K562 (cell line): ENCODE measurements at regions not wholly inside any gene's neighbourhood (a gene's known extent, or its start where the extent isn't known, plus 50 kb on each side); places are given as distances from the start of the nearest gene placed in this dataset.

Source experiments
- CTBP1 ChIP-seq: fragments of 450-650 bp; IDR thresholded peaks from 2 replicates; pipeline ENCODE4 v1.6.1; 2016; ENCODE audit warnings: borderline replicate concordance
- FOXA1 ChIP-seq: fragments of 450-650 bp; IDR thresholded peaks from 2 replicates; pipeline ENCODE4 v1.6.1; 2016; ENCODE audit warnings: mild to moderate bottlenecking, borderline replicate concordance
- GATA2 ChIP-seq: sonication (generic); formaldehyde crosslinking; IDR thresholded peaks from 2 replicates; pipeline ENCODE4 v1.4.0; 2020; ENCODE audit warnings: mild to moderate bottlenecking, missing genetic modification reagents
- MXI1 ChIP-seq: IDR thresholded peaks from 2 replicates; pipeline ENCODE4 v1.6.1; 2011; ENCODE audit warnings: low read depth, mild to moderate bottlenecking, improper control_type of control experiment, low read length
- MYBL2 ChIP-seq, 2 experiments: fragments of 450-650 bp in 1 of 2; sonication (generic) in 1 of 2; formaldehyde crosslinking in 1 of 2; IDR thresholded peaks; 2 replicates each; pipeline versions ENCODE4 v1.6.1 to v1.8.1; 2017 to 2022; ENCODE audit warnings: borderline replicate concordance in 1 of 2, inconsistent platforms in 1 of 2, low read depth in 1 of 2, mild to moderate bottlenecking in 1 of 2, missing genetic modification reagents in 1 of 2, moderate library complexity in 1 of 2
- SP1 ChIP-seq: sonication (generic); formaldehyde crosslinking; IDR thresholded peaks from 2 replicates; pipeline ENCODE4 v1.8.1; 2022; ENCODE audit warnings: mild to moderate bottlenecking, missing genetic modification reagents
- ZNF785 ChIP-seq: fragments of 250-450 bp; sonication (Bioruptor Pico); IDR thresholded peaks from 2 replicates; pipeline ENCODE4 v1.4.0; 2020; ENCODE audit warnings: mild to moderate bottlenecking
- ZSCAN29 ChIP-seq: fragments of 450-650 bp; IDR thresholded peaks from 2 replicates; pipeline ENCODE4 v1.6.1; 2017
- TF ChIP-seq, protein P1 (sequence below): fragments of 450-650 bp; formaldehyde crosslinking; IDR thresholded peaks from 2 replicates; pipeline ENCODE4 v1.4.0; 2022; ENCODE audit warnings: mild to moderate bottlenecking, moderate library complexity
- TF ChIP-seq, protein P2 (sequence below), 3 experiments: IDR thresholded peaks in 2 of 3; conservative IDR thresholded peaks in 1 of 3; 2 replicates each; pipeline ENCODE4 v1.5.1; 2011 to 2012; ENCODE audit warnings: low read length in 3 of 3, mild to moderate bottlenecking in 3 of 3, control low read depth in 2 of 3, improper control_type of control experiment in 1 of 3, inconsistent platforms in 1 of 3, low read depth in 1 of 3, mixed read lengths in 1 of 3, moderate library complexity in 1 of 3; ENCODE audit not compliant: insufficient read depth in 2 of 3
- TF ChIP-seq, protein P3 (sequence below): fragments of 450-650 bp; IDR thresholded peaks from 2 replicates; pipeline ENCODE4 v1.6.1; 2016; ENCODE audit warnings: antibody characterized with exemption

DNA sequence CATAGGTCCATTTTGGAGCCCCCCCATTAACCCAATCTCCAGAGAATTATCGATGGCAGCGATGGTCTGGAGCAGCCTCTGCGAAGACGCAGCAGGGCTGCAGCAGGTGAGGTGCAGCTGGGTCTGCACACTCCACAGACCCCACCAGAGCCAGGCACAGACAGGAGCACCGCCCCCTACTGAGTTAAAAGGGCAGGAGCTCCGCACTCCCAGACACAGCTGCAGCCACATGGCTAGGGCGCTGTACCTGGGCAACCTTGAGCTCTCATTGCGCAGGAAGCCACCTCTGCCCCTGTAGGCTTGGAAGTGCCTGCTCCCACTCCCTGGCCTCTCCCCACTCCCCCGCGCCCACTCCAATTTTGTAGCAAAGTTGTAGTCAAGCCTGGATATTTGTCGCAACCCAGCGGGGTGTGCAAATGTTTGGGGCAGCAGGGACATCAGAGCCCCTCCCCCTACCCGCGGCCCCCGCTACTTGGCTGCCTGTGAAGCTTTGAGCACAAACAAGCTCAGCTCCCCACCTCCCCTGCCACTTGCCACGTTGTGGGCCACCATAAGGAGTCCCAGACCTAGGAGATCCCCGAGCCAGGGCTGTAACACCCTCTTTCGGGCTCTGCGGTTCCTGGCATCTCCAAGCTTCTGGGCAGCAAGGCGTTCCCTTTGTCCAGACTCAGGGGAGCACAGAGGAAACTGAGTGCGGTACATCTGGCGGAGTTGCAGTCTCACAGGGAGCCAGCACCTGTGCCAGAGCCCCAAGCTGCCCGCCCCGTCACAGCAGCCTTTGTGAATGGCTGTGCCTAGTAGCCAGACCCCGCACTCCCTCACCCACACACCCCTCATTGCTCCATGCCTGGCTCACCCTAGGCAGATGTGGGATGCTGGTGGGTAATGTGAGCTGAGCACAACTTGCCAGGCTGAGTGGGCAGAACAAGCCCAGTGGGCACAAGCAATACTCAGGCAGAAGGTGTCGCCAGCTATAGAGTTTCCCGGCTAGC lies 949.7 kb upstream of the SLITRK1 start:
- TF ChIP-seq MXI1 = no peak
- no peak for TF ChIP-seq ZSCAN29
- no peak for TF ChIP-seq GATA2 (CRISPR knock-in tag)
- no peak for TF ChIP-seq FOXA1
- no peak for TF ChIP-seq MYBL2 (IDR thresholded peaks at IDR 0.05; ENCODE audit: low read depth)
- no peak for TF ChIP-seq MYBL2 (CRISPR knock-in tag; IDR thresholded peaks at IDR 0.05; ENCODE audit: borderline replicate concordance)
- TF ChIP-seq, protein P1, sequence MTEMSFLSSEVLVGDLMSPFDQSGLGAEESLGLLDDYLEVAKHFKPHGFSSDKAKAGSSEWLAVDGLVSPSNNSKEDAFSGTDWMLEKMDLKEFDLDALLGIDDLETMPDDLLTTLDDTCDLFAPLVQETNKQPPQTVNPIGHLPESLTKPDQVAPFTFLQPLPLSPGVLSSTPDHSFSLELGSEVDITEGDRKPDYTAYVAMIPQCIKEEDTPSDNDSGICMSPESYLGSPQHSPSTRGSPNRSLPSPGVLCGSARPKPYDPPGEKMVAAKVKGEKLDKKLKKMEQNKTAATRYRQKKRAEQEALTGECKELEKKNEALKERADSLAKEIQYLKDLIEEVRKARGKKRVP = no peak
- TF ChIP-seq ZNF785 (CRISPR knock-in tag) = no peak
- TF ChIP-seq SP1 (CRISPR knock-in tag) = no peak
- no peak for TF ChIP-seq CTBP1
- TF ChIP-seq, protein P2, sequence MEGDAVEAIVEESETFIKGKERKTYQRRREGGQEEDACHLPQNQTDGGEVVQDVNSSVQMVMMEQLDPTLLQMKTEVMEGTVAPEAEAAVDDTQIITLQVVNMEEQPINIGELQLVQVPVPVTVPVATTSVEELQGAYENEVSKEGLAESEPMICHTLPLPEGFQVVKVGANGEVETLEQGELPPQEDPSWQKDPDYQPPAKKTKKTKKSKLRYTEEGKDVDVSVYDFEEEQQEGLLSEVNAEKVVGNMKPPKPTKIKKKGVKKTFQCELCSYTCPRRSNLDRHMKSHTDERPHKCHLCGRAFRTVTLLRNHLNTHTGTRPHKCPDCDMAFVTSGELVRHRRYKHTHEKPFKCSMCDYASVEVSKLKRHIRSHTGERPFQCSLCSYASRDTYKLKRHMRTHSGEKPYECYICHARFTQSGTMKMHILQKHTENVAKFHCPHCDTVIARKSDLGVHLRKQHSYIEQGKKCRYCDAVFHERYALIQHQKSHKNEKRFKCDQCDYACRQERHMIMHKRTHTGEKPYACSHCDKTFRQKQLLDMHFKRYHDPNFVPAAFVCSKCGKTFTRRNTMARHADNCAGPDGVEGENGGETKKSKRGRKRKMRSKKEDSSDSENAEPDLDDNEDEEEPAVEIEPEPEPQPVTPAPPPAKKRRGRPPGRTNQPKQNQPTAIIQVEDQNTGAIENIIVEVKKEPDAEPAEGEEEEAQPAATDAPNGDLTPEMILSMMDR (IDR thresholded peaks at IDR 0.05 in 2 of 3, conservative IDR thresholded peaks at IDR 0.05 in 1 of 3; ENCODE audit: insufficient read depth in 2 of 3, low read depth in 1 of 3, low read length in 3 of 3) = no peak
- TF ChIP-seq, protein P3, sequence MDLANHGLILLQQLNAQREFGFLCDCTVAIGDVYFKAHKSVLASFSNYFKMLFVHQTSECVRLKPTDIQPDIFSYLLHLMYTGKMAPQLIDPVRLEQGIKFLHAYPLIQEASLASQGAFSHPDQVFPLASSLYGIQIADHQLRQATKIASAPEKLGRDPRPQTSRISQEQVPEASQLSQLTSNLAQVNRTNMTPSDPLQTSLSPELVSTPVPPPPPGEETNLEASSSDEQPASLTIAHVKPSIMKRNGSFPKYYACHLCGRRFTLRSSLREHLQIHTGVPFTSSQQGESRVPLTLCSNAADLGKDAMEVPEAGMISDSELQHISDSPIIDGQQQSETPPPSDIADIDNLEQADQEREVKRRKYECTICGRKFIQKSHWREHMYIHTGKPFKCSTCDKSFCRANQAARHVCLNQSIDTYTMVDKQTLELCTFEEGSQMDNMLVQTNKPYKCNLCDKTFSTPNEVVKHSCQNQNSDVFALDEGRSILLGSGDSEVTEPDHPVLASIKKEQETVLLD = no peak
